Activated CD8-positive, alpha-beta memory T cell treated with anti-CD3 and anti-CD28 coated beads, Interleukin-2, amount 50 U/mL, for 4 hours (primary cell): ENCODE measurements at regions not wholly inside any gene's neighbourhood (a gene's known extent, or its start where the extent isn't known, plus 50 kb on each side); places are given as distances from the start of the nearest gene placed in this dataset.
"Not testable (repeated sequence)": the region's sequence is repeated elsewhere in the genome, so short reads cannot be mapped to it uniquely, and the experiment has no call there.

Source experiments
- DNase-seq: peaks from one replicate; pipeline ENCODE4 v3.0.0-alpha.2; 2020

DNA sequence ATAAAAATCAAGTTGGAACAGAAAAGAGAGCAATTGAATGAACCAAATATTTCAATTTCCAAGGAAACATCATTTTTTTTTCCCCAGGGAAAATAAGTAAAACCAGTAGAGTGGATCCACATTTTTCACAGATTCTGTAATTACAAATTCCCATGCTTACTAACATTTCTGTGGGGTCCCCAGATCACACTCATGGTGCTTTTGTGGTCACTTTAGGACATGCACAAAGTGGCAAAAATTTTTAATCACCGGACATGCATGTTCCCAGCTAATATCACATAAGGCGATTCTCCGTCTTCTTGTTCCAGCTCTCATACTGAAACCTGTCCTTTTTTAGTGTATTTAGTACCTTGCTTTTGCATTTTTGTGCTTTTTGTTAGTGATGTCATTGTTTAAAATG is 748.2 kb upstream of the SLITRK1 start:
- no peak for DNase-seq

DNA sequence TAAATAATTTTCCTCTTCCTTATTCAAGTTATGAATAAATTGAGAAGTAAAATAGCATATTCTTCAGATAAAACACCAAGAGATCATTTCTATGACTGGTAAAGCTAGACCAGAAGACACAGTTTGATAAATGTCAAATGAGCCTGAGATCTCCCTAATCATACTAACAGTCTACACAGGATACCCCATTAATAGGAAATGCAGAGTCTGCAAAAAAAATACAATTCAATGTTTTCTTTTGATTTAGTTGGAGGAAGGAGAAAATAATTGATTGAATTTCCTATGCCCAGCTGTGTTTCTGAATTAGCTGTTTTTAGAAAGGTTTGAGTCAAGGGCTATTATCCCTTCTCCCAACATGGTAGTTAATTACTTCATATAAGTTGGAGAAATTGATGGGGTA is 734.6 kb upstream of the SLITRK1 start:
- no peak for DNase-seq

DNA sequence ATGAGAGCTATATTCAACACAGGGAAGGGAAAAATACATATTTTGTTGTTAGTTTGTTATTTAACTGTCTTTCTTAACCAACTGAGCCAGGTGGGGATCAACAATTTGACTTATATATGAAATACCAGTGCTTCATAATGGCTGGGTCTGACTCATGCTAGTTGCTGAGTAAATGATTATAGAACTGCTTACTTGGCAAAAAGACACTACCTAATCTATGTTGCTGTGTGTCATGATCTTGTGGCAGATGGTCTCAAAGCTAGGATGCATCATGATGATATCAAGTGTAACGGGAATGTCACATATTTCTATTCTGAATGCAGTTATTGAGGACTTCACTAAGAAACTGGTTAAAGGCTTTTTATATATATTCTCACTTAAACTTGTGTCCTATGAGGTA is 727.4 kb upstream of the SLITRK1 start:
- no peak for DNase-seq

DNA sequence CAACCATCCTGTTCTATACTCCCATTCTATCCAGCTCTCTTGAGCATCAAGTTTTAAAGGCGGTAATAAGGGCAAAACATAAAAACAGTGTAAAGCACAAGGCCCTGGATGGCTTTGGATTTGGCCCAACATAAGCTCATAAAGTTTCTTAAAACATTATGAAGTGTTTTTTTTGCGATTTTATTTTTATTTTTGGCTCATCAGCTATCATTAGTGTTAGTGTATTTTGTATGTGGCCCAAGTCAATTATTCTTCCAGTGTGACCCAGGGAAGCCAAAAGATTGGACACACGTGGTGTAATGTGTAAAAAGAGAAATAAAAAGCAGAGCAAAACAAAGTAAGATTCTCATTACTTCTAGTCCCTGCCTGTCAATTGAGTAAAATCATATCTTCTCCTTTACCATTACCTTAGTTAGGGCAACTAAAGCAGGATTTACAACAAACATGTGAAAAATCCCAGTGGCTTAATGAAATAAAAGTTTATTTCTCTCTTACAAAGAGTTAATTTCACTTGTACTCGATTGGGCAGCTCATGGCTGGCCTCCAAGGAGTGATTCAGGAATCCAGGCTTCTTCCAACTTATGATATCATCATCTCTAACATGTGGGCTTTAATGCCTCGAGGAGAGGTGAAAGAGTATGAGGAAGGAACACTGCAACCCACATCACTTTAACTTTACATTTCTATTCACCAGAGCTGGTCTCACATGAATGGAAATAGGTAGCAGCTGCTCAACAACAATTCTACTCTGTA is 725.2 kb upstream of the SLITRK1 start:
- DNase-seq, result no peak

DNA sequence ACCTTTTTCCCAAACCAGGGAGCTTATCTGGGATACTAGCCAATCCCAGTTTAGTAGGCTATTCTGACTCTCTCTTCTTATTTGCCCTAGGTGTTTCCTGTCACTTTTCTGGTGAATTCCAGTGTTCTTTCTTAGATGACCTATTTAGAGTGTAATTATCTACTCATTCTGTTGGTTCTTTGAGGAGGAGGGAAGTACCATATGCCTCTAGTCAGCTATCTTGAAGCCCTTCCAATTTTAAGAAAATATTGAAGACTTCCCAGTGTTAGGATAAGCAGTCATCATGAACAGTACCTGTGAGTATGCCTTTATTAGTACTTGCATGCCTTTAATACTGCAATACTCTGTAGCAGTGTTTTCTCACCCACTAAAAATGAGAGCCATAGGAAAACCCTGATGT is 724.3 kb upstream of the SLITRK1 start:
- no peak for DNase-seq

DNA sequence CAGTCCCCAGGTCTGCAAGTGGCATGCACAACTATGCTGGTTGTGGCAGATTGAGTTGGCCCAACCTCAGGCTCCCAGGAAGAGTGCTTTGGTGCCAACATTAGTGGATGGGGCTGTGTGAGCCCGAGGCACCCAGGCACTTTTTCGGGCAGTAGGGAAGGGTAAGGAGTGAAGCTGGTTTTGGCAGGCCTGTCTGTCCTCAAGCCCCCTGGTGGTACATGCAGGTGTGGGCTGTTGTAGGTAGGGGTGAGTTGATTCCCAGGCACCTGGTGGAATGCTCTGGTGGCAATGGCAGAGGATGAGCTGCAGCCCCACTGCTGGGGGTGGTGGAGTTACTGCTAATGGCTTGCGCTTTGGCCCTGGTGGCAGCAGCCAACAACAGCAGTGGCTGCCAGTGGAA is 723.7 kb upstream of the SLITRK1 start:
- no peak for DNase-seq

DNA sequence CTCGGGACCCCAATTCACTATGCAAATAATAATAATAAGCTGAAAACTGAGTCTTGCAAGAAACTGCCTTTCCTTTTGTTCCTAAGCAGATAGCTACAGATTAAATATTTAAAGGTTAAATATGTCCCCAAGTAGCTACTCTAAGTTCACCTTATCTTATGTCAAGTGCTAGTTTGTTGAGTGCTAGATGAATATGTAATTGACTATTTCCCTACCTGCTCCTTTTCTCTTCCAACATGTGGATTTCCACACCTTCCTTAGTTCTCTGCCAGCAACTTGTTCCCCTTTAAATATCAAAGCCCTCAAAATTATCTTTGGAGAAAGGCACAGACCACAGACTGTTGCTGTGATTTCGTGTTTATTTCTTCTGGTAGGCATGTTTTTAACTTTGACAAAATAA is 709.2 kb upstream of the SLITRK1 start:
- DNase-seq, result no peak

DNA sequence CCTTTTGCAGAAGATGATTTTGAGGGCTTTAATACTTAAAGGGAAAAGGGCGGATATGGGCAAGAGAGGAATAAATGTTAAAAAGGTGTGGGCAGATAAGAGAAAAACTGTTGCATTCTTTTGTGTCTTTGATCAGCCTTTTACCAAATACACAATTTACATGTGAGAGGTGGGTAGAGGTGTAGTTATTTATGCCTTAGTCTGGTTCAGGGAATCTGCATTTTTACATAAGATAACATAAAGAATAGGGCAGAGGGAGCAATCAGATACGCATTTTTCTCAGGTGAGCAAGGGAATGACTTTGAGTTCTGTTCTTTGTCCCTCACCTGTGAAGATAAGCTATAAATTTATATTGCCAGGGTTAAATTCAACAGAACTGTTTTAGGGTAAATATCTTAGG is 708.4 kb upstream of the SLITRK1 start:
- no peak for DNase-seq

DNA sequence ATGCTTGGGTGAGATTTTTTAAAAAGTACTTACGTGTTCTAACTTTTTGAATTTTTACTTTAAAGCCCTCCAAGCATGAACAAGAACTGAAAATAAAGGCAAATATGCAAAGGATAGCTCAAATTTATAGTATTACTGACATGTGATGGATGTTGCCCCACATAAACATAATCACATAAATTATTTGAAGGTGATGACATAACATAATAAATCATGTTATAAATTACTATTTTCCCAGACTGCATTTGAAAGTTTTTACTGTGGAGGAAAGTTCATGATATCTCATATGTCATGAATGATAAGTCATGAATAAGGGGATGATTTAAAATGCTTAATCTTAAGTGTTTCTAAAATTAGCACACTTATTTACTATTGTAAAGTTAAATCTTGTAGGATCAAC is 705.7 kb upstream of the SLITRK1 start:
- no peak for DNase-seq

DNA sequence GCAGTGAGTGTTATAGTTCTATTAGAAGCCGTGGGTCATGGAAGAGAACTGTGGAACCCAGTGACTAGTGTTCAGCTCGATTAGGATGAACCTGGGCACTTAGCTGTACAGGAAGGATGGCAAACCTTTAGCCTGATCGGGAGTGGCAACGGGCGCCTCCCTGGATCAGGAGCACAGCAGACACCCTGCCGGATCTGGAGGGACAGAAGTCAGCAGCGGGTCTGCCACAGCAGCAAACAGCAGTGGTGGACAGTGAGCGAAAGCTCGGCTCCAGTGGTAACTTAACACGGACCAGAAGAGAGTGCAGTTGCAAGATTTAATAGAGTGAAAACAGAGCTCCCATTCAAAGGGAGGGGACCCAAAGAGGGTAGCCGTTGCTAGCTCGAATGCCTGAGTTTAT is 697.6 kb upstream of the SLITRK1 start:
- DNase-seq, result not testable (repeated sequence)

DNA sequence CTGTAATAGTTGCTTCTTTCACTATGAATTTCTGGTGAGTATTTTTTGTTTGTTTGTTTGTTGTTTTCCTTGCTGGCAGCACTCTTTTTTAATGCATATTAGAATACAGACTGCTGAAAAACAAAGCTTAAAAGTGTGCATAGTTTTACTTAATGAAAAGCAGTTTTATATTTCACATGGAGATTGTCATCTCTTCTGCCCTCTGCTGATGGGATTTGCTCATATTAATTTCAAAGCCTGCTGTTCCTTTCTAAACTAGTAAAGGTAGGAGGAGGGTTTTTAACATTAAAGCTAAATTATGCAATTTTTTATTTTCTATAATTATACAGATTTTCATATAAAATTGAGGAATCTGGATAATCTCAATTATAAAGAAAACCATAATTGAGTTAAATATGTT is 692.6 kb upstream of the SLITRK1 start:
- DNase-seq, result no peak

DNA sequence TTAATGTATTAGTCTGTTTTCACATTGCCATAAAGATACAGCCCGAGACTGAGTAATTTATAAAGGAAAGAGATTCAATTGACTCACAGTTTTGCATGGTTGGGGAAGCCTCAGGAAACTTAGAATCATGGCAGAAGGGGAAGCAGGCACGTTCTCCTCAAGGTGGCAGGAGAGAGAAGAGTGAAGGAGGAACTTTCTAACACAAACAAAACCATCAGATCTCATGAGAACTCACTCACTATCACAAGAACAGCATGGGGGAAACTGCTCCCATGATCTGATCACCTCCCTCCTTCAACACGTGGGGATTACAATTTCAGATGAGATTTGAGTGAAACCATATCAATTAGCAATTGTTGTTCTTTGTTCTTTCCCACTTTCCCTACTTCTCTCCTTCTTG is 689.0 kb upstream of the SLITRK1 start:
- DNase-seq, result no peak

DNA sequence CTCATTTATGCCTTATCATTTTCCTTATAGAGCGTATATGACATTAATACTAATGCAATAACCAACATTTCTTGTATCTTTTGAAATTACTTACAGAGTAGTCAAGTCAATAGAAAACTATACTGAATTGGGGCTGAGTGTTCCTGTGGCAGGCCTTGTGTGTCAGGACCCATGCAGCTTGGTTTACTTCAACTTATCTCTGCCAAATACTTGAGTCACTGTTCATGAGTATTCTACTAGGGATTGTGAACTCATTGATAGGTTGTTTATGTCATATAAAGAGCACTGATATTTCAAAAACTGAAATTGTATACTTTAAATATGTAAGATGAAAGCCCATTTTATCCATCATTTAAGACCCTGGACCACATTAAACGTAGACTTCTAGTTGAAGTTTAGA is 688.6 kb upstream of the SLITRK1 start:
- DNase-seq, result no peak

DNA sequence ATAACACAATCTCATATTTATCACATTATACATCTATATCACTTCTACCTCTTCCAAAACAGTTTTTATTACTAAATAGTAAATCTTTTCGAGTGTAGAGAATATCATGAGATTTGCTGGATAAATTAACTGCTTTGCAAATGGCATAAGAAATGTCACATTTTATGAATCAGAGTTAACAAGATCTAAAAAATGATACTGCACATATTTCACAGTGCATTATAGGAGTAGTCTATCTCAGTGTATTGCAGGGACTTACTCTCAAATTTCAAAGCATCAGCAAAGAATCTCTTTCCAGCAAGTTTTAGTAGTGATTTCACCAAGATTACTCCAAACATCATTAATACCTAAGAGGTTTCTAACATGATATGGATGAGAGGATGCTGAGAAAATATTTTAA is 687.1 kb upstream of the SLITRK1 start:
- DNase-seq, result no peak

DNA sequence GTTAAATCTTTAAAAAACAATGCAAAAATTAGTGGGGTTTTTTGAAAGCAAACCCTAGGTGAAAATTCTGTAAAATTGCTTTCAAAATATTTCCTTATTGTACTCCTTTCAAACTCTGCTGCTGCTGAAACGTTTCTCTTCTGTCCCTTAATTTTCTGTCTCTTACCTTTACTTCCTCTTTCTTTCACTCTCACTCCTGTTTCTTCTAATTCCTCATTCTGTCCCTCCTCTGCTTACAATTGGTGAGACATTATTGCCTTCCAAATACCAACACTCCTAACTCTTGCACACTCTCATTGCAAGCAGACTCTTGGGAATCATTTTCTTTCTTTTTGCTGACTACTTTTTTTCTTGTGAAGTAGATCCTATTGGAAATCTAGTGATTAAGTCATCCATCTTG is 685.6 kb upstream of the SLITRK1 start:
- no peak for DNase-seq

DNA sequence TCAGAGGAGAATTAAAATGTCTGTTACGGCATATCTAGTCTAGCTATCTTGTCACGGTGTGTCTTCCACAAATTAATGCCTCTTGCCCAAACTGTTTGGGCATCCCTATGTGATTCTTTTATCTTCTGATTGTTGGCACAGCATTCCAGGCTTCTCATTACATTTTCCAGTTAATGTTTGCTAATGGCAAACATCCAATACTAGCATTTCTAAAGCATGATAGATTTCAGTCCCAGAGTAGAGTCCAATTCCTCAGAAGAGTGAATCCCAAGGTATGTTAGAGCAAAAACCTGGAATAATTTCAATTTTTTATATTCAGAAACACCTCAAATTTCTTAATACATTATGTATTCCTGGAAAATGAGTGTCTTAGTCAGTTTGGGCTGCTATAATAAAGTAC is 684.5 kb upstream of the SLITRK1 start:
- DNase-seq, result no peak

DNA sequence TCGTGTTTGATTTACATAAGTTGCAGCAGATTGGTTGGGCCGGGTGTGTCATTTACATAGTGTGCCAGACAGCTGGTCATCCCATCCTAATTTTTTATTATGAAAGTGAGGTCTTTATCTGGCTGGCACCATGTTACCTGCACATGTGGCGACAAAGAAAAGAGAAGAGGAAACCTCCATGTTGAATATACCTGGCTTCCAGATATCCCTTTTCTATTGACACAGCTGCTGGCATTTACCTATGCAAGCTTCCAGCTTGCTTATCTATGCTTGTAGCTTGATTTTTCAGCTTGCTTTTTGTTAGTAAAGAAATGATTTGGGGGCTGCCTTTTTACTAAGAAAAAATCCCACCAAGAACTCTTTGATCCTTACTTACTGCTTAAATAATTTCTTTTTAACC is 681.3 kb upstream of the SLITRK1 start:
- DNase-seq, result no peak

DNA sequence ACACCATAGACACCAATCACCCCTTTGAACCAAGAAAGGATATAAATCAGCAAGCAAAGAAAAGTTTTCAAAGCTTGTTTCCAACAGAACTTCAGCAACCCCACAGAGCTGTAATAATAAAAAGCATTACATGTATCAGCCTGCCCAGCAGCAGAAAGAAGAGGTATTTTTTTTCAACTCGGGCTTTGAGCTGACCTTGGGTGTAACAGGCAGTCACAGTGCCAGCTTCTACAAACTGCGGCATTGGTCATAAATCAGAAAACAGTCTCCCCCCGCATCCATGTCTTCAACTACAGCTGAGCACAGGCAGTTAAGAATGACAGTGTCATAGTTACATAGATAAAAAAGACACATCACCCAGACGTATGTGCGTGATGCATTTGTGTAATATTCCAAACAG is 671.0 kb upstream of the SLITRK1 start:
- DNase-seq, result no peak

DNA sequence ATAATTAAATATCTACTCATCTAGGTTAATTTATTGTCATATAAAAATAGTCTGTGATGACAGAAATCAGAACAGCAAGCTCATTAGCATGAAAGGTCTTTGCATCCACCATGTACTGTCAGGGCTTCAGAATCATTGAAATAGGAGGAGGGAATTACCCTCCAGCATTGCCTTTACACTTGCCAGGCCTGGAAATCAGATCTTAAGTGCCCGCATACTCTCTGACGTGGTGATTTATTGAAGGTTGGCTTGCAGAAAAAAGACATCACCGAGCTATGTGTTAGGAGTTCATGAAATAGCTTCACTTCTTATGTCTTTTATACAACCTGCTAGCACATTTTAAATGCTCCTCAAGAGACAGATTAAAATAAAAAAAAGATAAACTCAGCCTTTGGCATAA is 661.7 kb upstream of the SLITRK1 start:
- no peak for DNase-seq

DNA sequence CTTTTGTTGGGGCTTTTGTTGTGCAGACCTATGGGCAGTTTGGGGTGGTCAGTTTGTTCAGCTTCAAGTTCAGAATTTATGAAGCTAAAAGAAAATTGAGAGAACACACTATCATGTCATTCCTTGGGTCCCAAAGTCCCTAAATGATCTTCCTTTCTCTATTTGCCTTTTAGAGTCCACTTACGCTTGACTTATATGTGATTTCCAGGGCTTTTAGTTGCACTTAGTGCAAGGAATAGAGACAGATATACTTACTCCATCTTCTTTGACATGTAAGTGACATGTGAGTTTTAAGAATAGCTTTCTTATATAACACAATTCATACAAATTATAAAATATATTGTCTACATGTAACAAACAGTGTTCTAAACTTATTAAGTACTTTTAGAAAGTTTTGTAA is 660.1 kb upstream of the SLITRK1 start:
- DNase-seq, result no peak

DNA sequence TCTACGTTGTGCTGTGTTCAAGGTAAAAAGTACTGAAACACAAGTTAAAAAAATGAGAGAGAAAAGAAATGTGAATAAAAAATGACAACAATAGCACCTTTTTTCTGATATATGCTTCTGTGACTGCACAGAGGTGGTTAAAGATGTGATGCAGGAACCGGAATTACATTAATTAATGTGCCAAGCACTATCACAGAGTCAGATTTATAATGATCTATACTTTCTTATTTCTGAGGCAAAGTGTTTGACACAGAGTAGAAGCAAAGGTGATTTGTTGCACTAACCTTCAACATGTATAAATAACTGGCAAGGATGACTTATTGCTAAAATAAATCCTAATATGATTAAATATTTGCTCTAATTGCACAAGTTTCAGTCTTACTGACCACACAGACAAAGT is 654.6 kb upstream of the SLITRK1 start:
- no peak for DNase-seq

DNA sequence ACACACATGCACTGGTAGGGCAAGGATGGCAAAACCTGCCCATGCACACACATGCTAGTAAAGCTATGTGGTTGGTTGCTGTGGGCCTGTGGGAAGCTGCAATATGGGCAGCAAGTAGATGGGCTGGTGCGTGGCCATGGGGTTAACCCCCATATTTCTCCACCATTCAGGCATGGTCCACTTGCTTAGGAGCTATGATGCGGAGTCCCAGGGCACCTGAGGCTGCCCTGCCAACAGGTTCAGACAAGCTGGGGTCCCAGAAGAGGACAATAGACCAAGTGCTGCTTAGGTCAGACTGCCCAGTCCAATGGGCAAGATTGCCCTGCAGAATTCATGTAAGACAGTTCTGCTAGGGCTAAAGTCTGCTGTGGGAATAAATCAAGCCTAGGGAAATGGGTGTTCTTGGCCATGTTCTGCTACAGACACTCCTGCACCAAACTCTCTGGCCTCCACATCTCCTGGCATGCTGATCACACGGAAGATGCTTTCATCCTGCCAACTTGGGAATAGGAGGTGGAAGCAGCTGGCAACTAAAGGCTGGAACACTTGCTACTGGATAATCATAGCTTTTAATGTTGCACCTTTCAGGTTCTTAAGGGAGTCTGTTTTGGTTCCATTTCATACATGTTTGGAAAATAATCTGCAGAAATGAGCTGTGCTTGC is 646.3 kb upstream of the SLITRK1 start:
- DNase-seq, result no peak

DNA sequence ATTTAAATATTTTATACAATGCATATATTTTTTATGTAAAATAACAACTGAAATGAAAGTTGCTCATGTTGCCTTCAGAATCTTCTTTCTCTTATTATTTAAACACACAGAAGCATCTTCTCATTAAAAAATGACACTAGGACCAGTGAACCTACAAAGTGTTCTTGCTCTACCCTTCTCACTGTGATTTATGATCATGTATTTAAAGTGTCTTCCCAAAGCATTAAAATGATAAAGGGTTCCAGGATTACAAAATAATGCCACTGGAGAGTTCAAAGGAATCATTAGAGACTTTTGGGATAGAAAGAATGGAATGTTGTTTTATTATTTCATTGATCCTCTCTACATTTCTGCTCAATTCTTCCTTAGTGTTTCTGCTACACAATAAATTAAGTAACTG is 643.6 kb upstream of the SLITRK1 start:
- no peak for DNase-seq

DNA sequence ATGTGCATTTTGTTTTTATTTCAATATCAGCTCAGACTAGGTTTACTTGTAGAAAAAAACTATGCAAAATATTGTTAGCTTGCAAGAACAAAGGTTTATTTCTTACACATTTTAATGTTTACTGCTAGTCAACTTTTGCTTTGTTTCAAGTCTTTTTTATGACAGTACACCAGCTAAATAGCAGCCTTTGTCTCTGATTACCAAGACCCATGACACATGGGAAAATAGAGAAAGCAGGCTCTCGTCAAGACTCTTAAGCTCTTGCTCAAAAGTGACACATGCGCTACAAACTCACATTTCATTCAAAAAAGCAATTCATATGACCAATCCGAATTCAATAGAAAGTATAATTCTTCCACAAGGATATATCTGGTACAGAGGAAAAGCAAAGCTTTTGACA is 642.3 kb upstream of the SLITRK1 start:
- DNase-seq, result no peak

DNA sequence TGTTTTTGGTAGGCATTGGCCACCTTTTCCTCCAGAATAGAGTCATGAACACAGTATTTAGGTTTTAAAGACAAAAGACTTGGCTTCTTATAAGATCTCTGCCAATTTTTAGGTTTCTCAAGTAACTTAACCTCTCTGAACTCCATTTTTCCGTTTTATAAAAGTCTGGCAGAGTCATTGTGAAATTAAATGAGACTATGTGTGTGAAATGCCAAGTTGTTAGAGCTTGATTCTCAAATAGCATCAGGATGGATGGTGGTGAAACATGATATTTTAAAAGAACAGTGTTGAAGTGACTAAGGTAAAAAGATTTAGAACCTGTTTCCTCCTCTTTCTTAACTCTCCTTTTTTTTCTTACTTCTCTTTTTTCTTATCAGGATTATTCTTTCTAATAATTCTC is 617.7 kb upstream of the SLITRK1 start:
- DNase-seq, result no peak
